Mammary epithelial cell (primary cell): ENCODE measurements at regions not wholly inside any gene's neighbourhood (a gene's known extent, or its start where the extent isn't known, plus 50 kb on each side); places are given as distances from the start of the nearest gene placed in this dataset.

Experiments
- EZH2 ChIP-seq: IDR thresholded peaks from 2 replicates; pipeline ENCODE4 v1.6.1; 2012; ENCODE audit warnings: low read length, inconsistent platforms, borderline replicate concordance
- TF ChIP-seq, protein P1 (sequence below), 2 donors: IDR thresholded peaks in 1 of 2; conservative IDR thresholded peaks in 1 of 2; 2 replicates each; pipeline ENCODE4 v1.5.1; 2011 to 2012; ENCODE audit warnings: inconsistent platforms in 2 of 2, low read length in 2 of 2, mild to moderate bottlenecking in 2 of 2, control low read depth in 1 of 2, low read depth in 1 of 2; ENCODE audit not compliant: insufficient read depth in 1 of 2; ENCODE audit errors: extremely low read depth in 1 of 2

- TF ChIP-seq, protein P1, sequence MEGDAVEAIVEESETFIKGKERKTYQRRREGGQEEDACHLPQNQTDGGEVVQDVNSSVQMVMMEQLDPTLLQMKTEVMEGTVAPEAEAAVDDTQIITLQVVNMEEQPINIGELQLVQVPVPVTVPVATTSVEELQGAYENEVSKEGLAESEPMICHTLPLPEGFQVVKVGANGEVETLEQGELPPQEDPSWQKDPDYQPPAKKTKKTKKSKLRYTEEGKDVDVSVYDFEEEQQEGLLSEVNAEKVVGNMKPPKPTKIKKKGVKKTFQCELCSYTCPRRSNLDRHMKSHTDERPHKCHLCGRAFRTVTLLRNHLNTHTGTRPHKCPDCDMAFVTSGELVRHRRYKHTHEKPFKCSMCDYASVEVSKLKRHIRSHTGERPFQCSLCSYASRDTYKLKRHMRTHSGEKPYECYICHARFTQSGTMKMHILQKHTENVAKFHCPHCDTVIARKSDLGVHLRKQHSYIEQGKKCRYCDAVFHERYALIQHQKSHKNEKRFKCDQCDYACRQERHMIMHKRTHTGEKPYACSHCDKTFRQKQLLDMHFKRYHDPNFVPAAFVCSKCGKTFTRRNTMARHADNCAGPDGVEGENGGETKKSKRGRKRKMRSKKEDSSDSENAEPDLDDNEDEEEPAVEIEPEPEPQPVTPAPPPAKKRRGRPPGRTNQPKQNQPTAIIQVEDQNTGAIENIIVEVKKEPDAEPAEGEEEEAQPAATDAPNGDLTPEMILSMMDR (conservative IDR thresholded peaks at IDR 0.05 in 1 of 2, IDR thresholded peaks at IDR 0.05 in 1 of 2; ENCODE audit: extremely low read depth in 1 of 2, insufficient read depth in 1 of 2, low read depth in 1 of 2, low read length in 2 of 2) = no peak
- TF ChIP-seq EZH2 = no peak
Measured at GRCh38 chr4:65259296-65259695, 411.0 kb downstream of the EPHA5 start.
